Adrenal gland (tissue), 9 donors: ENCODE measurements at regions not wholly inside any gene's neighbourhood (a gene's known extent, or its start where the extent isn't known, plus 50 kb on each side); places are given as distances from the start of the nearest gene placed in this dataset.

ENCODE experiments used
- DNase-seq, 7 donors: peaks; one replicate each; pipeline ENCODE4 v3.0.0-alpha.2; 2019 to 2020
- H3K27ac ChIP-seq, 5 donors: fragments of 200-600 bp; sonication (generic) in 4 of 5; 1 replicate in 3 of 5; 2 replicates in 2 of 5; pipeline versions ENCODE4 v1.5.1 to v1.8.0; 2016 to 2020; ENCODE audit warnings: mild to moderate bottlenecking in 1 of 5
- H3K27me3 ChIP-seq: fragments of 200-600 bp; 2 replicates; pipeline ENCODE4 v1.8.0; 2021
- H3K36me3 ChIP-seq, 2 donors: fragments of 200-600 bp; replicated peaks in 1 of 2; 1 replicate in 1 of 2; 2 replicates in 1 of 2; pipeline versions ENCODE4 v1.5.1 to v1.8.0; 2018 to 2022
- H3K4me1 ChIP-seq, 2 donors: fragments of 200-600 bp; replicated peaks in 1 of 2; 1 replicate in 1 of 2; 2 replicates in 1 of 2; pipeline versions ENCODE4 v1.5.1 to v1.8.0; 2018 to 2021
- H3K4me3 ChIP-seq, 4 donors: fragments of 200-600 bp; sonication (generic) in 3 of 4; one replicate each; pipeline ENCODE4 v1.5.1; 2016 to 2018
- H3K9me3 ChIP-seq, 3 donors: fragments of 200-600 bp; sonication (generic) in 1 of 3; replicated peaks in 1 of 3; 1 replicate in 2 of 3; 2 replicates in 1 of 3; pipeline versions ENCODE4 v1.5.1 to v1.8.0; 2016 to 2021
- CTCF ChIP-seq, 6 experiments: fragments of 450-650 bp in 4 of 6; fragments of 200-600 bp in 2 of 6; sonication (generic) in 1 of 6; IDR thresholded peaks; 1 replicate in 5 of 6; 2 replicates in 1 of 6; pipeline versions ENCODE4 v1.5.1 to v1.8.0; 2016 to 2021; ENCODE audit warnings: antibody characterized with exemption in 6 of 6, mild to moderate bottlenecking in 2 of 6, moderate library complexity in 1 of 6
- POLR2A ChIP-seq, 2 donors: fragments of 450-650 bp; IDR thresholded peaks; one replicate each; pipeline ENCODE4 v1.6.1; 2017; ENCODE audit warnings: antibody characterized with exemption in 2 of 2, mild to moderate bottlenecking in 2 of 2, moderate library complexity in 1 of 2
- WGBS, 4 donors: extraction: QIAGEN DNeasy Blood & Tissue Kit in 2 of 4; methylation state at CpG; one replicate each; pipeline versions ENCODE4 v1.1.5 to v1.1.7; 2013 to 2017; 5-methylcytosine and 5-hydroxymethylcytosine counted together
- intact Hi-C, 2 donors: fragments of 100-400 bp; cut with DNase I; formaldehyde crosslinking; loops; one replicate each; pipeline versions ENCODE4 v1.14.1 to v1.15.0; 2022 to 2023
- donor health status: healthy with polysubstance abuse.
- donor health status: Bipolar disorder and iron deficiency.
- donor health status: DM: yes; HTN: yes; CAD: no.
- donor health status: DM: no; HTN: no; CAD: no.
- donor health status: DM: no; HTN: no; CAD: no.

DNA sequence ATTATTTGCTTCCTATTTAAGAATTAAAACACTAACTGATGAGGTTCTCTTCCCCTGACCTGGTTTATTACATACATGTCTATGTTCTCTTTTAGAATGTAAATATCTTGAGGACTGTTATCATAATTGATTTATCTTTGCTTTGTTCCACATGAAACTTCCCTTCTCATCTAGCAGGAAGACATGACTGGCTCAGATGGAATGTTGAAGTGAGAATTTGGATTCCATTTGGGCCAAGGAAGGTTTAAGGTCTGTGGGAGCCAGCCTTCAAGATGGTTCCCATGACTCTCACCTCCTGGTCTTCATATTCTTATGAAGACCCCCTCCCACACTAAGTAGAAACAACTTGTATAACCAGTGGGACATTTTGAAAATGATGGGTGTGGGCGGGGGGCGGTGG lies 222.2 kb upstream of the GADL1 start:
- Histone ChIP-seq H3K4me1 (no peaks in the 10 kb centered on the region), H3K27me3 (no peaks in the 10 kb centered on the region), H3K36me3 (no peaks in the 10 kb centered on the region), H3K27ac (no peak overlapping the region), H3K4me3 (no peak overlapping the region), H3K9me3 (no peaks in the 10 kb centered on the region)
- WGBS, 4 donors: 94 to 100% (median 95%) methylated on average over 2 of the region's 2 CpGs
- DNase-seq: no peak
- TF ChIP-seq CTCF (IDR thresholded peaks at IDR 0.05) (no peak), POLR2A (IDR thresholded peaks at IDR 0.05) (no peak)
- intact Hi-C loops: no loop called here

DNA sequence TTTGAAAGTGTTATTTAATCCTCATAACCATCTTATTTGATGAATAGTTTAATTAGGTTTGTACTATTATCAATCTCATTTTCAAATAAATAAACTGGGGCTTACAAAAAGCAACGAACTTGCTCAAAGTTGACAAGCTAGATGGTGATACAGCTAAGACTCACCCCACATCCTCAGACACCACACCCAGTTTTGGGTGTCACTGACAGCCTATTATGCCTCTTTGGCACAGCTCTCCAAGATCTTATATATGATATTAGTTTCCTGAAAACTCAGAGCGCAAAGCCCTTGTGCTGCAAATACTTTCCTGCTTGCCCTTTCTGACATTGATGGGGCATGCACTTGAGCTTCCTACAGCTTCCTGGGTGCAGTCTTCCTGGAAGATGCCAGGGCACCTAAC lies 223.4 kb upstream of the GADL1 start:
- Histone ChIP-seq H3K36me3 (no peaks in the 10 kb centered on the region), H3K9me3 (no peaks in the 10 kb centered on the region), H3K27me3 (no peaks in the 10 kb centered on the region), H3K4me3 (no peak overlapping the region), H3K4me1 (no peaks in the 10 kb centered on the region), H3K27ac (no peak overlapping the region)
- WGBS, 4 donors: 76 to 96% (median 90%) methylated on average over 2 of the region's 2 CpGs
- intact Hi-C loops: no loop called here
- no peak for DNase-seq
- TF ChIP-seq CTCF (IDR thresholded peaks at IDR 0.05) (no peak), POLR2A (IDR thresholded peaks at IDR 0.05) (no peak)

DNA sequence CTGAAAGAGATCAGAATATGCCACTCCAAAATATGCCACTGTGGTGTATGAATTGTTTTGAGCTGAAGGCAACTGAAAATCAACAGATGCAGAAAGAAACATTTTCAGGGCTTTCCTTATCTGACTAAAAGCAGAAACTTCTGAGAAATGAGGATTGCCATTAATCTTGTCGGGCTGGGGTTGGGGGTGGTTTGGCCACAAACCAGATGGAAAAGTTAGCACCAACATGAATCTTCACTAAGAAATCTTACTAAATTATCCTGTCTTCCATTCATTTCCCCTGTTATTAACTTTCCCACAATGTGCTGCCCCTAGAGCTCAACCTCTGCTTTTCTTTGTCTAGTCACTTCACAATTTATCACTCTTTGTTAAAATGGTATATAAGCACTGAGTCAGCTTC lies 229.9 kb upstream of the GADL1 start:
- H3K36me3 ChIP-seq: no peaks in the 10 kb centered on the region
- H3K9me3 ChIP-seq: no peaks in the 10 kb centered on the region
- no peak overlapping the region for H3K27ac ChIP-seq
- no peaks in the 10 kb centered on the region for H3K27me3 ChIP-seq
- DNase-seq: no peak
- intact Hi-C loops: no loop called here
- no peaks in the 10 kb centered on the region for H3K4me1 ChIP-seq
- no peak for TF ChIP-seq CTCF (IDR thresholded peaks at IDR 0.05)
- no peak for TF ChIP-seq POLR2A (IDR thresholded peaks at IDR 0.05)
- 71 to 95% (median 75%) methylated on average over 1 of the region's 1 CpG for WGBS, 4 donors
- no peak overlapping the region for H3K4me3 ChIP-seq

GRCh38 chr3:31125413-31126020 lies 231.1 kb upstream of the GADL1 start:
- Histone ChIP-seq H3K27me3 (no peaks in the 10 kb centered on the region), H3K4me1 (no peaks in the 10 kb centered on the region), H3K27ac (no peak overlapping the region), H3K9me3 (no peaks in the 10 kb centered on the region), H3K4me3 (no peak overlapping the region), H3K36me3 (no peaks in the 10 kb centered on the region)
- WGBS, 4 donors: 92 to 96% (median 93%) methylated on average over 4 of the region's 4 CpGs
- TF ChIP-seq POLR2A (IDR thresholded peaks at IDR 0.05) (no peak), CTCF (IDR thresholded peaks at IDR 0.05) (no peak)
- no peak for DNase-seq
- intact Hi-C loops: no loop called here
